ENCODE measurements at regions not wholly inside any gene's neighbourhood (a gene's known extent, or its start where the extent isn't known, plus 50 kb on each side); places are given as distances from the start of the nearest gene placed in this dataset.
"Not testable (repeated sequence)": the region's sequence is repeated elsewhere in the genome, so short reads cannot be mapped to it uniquely, and the experiment has no call there.

DNA sequence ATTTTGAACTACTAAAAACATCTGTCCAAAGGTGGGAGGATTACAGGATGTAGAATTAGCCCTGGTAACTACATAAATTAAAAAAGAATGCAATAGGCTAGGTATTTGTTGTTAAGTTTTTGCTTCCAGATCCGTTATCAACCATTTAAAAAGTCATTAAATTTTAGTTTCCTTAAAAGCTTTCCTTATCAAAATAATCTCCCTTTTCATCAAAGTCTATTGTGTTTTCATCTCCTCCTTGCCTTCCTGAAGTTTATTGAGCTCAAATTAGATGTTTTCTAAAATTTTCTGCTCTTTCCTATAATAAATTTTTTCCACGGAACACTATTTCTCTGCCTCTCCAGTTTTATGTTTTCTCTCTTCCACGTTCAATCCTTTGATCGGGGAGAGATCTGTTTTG lies 108.6 kb downstream of the MEX3B start:
- DNase-seq = no peak

DNA sequence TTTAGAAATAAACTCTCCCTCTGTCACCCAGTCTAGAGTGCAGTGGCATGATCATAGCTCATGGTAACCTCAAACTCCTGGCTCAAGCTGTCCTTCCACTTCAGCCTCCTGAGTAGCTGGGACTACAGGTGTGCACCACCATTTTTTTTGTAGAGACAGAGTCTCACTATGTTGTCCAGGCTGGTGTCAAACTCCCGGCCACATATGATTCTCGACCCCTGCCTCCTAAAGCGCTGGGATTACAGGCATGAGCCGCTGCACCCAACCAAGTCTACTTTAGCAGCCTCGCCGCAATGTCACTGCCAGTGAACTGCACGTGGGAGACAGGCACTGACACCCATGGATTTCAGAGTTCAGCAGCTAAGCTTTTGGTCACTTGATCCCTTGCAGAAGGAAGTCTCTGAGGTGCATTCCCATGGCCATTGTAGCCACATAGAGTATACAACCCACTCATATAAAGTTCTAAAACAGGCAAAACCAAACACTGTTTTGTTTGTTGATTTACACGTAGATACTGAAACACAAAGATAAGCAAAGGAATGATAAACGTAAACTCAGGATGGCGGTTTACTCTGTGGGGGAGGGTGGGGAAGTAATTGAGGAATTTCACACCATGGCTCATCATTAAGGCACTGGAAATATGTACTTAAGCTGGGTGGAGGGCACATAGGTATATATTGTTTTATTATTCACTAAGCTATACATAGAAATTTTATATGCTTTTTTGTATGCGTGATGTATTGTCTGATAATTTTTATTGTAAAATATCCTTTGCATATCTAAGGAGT lies 115.0 kb downstream of the MEX3B start:
- no peak for DNase-seq

DNA sequence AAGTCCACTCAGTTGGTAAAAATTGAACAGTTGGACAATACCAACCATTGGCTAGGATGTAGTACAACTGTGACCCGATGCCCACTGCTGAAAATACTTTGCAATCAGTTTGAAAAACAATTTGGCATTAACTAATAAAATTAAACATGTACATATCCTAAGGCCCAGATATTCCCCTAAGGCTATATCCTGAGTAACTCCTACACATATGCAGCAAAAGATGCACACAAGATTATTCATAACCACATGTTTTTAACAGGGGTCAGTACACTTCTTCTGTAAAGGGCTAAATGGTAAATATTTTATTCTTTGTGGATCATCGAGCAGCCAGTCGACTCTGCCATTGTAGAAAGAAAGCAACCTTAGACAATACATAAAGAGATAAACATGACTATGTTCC lies 116.3 kb downstream of the MEX3B start:
- DNase-seq = no peak

DNA sequence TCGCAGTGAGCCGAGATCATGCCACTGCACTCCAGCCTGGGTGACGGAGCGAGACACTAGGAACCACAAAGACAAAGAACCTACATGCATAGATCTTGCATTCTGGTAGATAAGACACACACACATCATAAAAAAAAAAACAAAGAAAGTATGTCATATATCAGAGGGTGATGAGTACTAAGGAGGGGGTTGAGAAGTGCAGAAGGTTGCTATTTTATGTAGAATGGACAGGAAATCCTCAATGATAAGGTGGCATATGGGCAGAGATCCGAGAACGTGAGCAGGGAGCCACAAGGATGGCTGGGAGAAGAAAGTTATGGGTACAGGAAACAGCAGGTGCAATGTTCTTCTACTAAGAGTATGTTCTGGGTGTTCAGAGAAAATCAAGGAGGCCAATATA lies 118.8 kb downstream of the MEX3B start:
- no peak for DNase-seq

DNA sequence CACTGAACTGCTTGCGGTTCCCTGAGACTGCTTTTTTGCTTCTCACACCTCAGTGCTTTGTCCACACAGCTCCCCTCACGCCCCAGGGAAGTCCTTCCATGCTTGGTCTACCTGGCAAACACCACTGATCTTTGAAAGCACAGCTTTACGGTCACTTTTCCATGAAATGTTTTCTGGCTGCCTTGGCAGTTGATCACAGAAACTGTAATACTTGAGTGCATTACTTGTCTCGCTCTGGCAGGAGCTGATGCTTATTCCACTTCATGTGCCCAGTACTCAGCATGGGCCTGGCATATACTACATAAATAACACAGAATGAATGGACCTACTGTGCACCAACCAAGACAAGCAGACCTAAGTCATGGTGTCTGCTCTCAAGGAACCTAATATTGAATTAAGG lies 121.1 kb downstream of the MEX3B start:
- DNase-seq = no peak

DNA sequence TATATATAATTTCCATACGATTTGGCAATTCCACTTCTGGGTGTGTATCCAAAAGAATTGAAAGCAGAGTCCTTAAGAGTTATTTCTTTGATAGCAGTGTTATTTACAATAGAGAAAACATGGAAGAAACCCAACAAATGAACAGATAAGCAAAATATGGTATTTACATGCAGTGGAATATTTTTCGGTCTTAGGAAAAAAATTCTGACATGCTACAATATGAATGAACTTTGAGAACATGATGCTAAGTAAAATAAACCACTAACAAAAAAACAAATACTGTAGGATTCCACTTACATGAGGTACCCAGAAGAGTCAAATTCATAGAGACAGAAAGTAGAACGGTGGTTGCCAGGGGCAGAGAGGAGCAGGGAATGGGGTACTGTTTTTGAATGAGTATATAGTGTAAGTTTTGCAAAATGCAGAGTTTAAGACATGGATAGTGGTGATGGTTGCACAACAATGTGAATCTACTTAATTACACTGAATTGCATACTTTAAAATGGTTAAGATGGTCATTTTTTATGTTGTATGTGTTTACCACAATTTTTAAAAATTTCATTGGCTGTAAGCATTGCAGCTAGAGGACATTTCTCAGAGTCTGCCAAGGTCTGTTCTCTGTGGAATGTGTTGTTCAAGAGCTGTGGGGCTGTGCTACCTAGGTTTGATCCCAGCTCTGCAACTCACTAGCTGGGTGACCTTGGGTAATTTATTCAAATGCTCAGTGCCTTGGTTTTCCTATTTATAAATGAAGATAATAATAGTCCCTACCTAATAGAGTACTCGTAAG lies 122.1 kb downstream of the MEX3B start:
- DNase-seq = no peak

DNA sequence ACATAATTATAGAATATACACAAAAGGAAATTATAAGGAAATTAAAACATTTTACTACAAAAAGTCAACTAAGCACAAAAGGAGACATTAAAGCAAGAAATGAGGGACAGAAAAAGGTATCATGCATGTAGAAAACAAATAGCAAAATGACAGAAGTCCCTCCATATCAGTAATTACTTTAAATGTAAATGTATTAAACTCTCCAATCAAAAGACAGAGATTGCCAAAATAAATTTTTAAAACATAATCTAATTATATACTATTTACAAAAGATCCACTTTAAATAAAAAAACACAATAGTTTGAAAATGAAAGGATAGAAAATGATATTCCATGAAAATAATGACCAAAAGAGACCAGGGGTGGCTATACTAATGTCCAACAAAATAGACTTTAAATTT lies 123.7 kb downstream of the MEX3B start:
- DNase-seq = no peak

DNA sequence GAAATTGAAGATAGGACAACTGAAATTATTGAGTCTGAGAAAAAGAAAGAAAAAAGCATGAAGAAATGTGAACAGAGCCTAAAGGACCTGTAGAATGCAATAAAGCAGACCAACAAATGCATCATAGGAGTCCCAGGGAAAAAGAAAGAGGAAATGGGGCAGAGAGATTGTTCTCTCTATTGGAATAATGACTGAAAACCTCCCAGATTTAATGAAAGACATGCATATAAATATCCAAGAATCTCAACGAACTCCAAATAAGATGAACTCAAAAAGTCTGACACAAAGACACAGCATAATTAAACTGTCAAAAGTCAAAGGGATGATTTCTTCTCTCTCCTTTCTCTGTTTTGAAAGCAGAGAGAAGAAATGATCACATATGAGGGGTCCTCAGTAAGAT lies 124.7 kb downstream of the MEX3B start:
- DNase-seq = no peak

DNA sequence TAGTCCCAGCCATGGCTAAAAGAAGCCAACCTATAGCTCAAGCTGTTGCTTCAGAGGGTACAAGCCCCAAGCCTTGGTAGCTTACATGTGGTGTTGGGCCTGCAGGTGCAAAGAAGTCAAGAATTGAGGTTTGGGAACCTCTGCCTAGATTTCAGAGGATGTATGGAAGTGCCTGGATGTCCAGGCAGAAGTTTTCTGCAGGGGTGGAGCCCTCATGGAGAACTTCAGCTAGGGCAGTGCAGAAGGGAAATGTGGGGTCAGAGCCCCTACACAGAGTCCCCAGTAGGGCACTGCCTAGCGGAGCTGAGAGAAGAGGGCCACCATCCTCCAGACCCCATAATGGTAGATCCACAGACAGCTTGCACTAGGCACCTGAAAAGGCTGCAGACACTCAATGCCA lies 127.1 kb downstream of the MEX3B start:
- DNase-seq = not testable (repeated sequence)

DNA sequence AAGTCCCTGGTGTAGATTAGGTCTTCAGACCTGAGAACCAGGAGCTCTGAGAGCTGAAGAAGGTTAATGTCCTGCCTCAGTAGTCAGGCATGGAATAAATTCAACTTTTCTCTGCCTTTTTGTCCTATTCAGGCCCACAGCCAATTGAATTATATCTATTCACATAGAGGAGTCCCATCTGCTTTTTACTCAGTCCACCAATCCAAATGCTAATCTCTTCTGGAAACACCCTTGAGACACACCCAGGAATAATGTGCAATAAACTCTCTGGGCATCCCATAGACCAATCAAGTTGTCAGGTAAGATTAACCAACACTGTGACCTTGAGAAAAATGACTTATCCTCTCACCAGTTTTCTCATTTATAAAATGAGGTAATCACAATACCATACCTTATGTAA lies 129.4 kb downstream of the MEX3B start:
- no peak for DNase-seq

DNA sequence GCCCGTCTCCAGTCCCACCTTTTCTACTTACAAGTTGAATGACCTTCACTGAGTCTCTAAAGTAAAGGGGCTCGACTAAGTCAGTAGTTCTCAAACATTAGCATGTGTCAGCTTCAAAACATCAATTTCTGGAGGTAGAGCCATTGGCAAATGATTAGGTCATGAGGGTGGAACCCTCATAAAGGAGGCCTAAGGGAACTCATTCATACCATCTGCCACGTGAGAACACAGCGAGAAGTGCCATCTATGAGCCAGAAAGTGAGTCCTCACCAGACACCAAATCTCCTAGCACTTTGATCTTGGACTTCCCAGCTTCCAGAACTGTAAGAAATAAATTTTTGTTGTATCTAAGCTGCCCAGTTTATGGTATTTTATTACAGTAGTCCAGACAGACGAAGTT lies 129.8 kb downstream of the MEX3B start:
- DNase-seq = no peak

DNA sequence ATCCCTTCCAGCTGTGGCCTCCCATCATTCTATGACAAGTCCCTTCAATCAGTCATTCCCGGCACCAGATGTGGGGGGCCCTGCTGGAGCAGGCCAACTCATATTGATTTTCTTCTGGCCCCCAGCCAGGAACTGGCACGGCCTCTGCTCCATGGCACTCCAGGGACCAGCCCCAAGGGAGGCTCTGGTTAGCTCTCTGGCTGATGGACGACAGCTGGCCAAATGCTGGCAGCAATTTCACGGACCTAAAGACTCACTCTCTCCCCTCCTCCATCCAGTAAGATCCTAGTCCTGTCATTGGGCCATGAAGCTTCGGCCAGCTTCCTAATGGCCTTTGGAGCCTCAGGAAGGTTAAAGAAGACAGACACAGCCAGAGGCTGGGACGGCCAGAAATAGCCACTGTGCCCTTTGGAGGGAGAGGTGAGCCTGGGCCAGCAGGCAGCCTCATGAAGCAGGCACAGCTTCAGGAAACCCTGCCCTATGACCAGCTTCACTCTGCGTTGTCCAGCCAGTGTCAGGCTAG lies 131.0 kb downstream of the MEX3B start:
- no peak for DNase-seq

DNA sequence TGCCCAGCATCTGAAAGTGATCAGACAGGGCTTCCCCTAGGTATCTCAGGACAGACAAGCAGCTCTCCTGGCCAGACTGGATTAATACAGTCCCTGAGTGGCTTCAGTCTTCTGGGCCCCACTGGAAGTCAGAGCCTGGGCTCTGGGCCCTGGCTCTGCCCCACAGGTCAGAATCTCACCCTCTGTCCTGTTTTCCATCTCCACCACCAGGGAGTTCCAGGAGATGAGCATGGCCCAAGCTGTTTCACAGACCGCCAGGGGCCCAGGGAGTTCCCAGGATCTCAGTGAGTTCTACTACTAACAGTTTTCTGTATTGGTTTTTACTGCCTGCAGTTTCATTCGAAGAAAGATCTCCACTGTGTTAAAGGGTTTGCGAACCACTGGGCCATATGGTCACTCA lies 131.5 kb downstream of the MEX3B start:
- no peak for DNase-seq

DNA sequence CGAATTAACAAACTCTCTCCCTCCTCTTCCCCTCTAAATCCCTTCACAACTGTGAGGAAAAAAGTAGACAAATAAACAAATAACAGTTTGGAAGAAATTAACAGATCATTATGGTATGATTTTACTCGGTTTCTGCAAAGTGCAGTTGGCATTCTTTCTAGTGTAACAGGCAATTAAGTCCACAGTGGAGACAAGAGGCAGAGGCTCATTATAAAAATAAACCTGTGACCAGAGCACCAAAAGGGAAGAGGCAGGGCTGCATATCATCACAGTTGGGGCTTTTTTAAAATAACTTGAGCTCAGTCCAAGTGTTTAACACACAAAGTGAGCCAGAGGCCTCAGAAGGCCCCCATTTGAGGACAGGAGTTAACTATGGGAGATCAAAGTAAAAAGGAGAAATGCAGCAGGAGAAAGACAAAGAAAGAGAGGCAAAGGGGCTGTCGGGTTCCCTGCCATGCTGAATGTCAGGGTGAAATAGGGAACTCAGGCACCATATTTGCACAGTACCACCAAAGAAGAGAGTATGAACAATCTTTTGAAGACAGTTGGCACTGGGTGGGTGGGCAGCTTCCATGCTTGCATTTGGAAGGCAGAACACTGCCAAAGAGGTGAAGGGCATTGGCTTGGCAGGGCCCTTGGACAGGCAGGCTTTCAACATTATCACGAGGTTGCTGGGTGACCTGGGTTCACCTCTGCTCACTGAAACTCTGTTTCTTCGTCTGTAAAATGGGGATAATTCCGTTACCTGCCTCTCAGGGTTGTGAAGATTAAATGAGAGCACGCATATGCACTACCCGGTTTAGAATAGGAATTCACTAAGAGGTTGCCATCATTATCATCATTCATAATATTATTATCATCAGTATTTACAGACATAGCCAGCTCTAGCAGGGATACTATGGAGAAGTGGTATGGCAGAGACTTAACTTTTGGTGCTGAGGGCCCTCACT lies 134.5 kb downstream of the MEX3B start:
- DNase-seq = no peak

DNA sequence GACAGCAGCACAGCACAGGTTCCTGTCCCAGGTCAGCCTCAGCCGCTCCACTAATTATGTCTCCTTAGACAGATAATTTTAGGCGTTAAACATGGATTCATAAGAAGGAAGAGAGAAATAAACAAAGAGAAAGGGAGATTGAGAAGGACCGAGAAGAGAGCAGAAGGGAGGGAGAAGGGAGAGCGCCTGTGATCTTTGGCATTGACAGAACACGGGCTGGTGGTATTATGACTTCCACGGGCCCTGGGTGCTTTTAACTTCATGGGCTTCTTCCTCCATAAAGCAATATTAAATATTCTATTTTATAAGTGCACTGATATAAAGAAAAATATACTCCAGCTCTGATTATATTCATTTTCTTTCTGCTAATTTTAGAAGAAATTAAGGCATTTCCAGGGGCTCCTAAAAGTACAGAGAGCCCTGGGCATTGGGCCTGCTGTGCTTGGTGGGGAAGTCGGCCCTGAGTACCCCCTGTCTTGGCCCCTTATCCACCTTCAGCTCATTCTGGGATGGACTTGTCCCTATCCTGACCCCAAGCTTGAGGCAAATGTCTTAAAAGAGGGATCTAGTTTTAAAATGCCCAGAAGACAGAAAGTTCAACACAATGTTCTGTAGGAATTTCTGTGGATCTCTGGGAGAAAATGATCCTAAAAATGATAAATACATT lies 135.3 kb downstream of the MEX3B start:
- no peak for DNase-seq

DNA sequence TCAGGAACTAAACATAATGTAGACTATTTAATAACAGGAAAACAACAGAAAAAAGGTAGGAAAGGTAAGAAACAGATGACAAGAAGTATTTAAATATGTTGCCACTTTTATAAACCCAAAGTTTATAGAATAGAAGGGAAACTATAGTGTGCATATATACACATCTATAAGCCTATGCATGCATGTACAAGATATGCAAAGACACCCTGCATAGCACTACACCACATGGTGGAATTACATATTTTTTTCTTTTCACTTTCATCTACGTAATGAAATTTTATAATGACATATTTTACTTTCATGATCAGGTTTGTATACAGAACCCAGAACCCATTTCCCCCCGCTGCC lies 136.8 kb downstream of the MEX3B start:
- DNase-seq = no peak

DNA sequence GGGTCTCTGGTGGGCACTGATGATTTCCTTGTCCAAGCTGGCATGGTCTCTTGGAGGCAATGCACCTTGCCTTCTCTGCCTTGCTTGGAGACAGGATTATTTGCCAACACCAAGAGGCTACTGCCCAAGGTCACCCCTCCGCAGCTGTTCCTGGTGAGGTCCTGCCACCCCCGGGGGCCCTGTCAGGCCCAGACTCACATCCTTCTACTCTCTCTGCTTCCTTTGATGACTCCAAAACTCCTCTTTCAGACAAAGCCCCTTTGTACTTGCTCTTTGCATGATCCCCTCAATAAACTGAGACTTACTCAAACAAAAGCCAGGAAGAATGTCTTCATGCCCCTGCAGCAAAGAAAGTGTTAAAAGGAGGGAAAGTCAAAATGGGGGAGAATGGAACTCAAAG lies 137.7 kb downstream of the MEX3B start:
- no peak for DNase-seq

DNA sequence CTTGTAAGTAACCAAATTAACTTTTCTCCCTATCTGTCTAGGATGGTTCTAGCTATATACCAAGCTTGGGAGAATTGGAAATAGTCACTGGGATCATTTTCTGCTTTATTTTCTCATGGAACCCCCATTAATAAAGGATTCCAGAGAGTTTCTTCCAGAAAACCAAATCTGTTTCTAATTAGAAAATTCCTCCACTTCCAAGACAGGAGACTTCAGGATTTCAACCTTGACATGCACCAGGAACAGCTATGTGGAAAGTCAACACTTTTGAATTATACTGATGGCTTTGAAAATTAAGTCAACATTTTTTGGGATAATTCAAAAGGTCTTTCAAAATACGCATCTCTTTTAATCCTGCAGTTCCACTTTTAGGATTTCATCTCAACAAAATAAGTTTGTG lies 138.3 kb downstream of the MEX3B start:
- DNase-seq = no peak

DNA sequence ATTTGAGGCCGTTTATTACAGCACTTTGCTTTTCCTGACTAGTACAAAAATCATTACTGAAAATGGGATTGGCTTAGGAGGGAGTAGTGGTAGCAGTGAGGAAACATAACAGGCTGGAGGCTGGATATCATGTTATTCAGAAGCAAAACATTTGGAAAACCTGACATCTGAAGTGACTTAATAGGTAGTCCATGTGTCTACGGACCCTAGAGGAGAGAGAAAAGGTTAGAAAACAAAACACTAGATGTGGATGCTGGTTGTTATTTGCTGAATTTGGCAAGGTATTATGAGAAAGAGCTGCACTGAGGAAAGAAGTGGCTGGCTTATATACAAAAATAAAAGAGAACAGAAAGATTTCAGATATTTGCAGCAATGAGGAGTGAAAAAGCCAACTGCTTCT lies 139.9 kb downstream of the MEX3B start:
- DNase-seq = no peak

DNA sequence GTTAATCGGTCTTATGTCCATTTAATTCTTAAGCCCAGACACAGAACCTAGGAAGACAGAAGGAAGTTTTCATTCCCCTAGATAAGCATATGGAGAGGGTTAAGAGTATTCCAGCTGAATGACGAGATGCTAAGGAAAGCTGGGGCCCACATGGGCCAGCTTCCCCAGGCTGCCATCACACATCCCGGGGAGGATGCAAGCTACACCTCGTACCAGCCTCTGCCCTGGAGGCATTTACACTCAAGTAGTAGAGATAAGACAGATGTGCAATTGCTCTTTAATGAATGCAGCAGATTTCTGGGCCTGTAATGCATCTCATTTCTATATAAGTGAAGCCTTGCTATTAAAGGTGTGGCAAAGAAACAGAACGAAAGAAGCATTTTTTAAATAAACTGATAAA lies 144.5 kb downstream of the MEX3B start:
- no peak for DNase-seq

DNA sequence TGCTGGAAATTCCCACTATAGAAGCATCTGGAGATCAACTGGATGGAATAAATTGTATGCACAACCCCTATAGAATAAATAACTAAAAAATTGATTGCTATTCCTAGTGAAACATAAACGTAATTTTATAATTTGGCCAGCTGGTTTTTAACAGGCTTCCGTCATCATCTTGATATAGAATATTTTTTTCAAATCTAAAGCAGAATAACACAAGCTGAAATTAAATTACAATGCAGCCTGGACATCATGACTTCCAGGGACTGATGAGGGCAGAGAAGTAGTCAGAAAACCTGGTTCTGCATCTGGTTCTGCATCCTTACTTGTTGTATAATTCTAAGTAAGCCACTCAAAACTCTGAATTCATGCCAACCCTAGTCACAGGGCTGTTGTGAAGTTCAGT lies 146.1 kb downstream of the MEX3B start:
- DNase-seq = no peak

DNA sequence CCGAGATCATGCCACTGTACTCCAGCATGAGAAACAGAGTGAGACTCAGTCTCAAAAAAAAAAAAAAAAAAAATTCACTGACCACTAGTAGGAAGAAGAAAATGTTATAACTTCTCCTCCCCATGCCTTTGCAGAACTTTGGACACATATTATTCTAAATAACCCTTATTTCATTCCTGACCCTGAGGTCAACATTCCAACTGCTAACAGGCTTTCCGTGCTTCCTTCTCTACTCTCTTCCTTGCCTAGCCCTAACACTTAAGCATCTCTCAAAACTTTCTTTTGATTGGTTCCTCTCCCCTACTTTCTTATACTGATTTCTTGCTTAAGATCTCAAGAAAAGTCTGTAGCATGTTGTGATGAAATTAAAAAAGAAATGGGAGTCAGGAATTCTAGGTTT lies 146.8 kb downstream of the MEX3B start:
- no peak for DNase-seq

Measured in activated T-cell treated with anti-CD3 and anti-CD28 coated beads for 4 hours (primary cell).